Stimulated activated CD8-positive, alpha-beta memory T cell treated with anti-CD3 and anti-CD28 coated beads, Interleukin-15, amount 100 ng/mL, for 24 hours (primary cell): ENCODE measurements at regions not wholly inside any gene's neighbourhood (a gene's known extent, or its start where the extent isn't known, plus 50 kb on each side); places are given as distances from the start of the nearest gene placed in this dataset.

Experiments
- DNase-seq: peaks from one replicate; pipeline ENCODE4 v3.0.0-alpha.2; 2020; ENCODE audit warnings: low read depth

DNA sequence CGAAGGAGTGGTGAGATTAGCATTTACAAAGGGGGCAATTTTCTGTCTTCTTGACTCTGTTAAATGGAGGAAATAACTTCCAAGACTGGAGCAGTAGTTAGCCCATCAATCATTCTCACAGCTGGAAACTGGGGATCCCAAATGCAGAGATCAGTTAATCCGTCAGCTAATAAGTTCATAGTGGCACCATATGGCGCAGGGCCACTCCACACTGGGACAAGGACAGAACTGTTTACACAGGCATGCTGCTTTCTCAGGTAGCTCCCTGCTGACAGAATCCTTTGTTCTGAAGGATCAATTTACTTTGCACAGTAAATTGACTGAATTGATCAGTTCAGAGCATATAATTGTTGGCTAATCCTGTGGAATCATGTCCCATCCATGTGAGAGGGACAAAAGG, 395.7 kb downstream of the TMEM161B start:
- no peak for DNase-seq

DNA sequence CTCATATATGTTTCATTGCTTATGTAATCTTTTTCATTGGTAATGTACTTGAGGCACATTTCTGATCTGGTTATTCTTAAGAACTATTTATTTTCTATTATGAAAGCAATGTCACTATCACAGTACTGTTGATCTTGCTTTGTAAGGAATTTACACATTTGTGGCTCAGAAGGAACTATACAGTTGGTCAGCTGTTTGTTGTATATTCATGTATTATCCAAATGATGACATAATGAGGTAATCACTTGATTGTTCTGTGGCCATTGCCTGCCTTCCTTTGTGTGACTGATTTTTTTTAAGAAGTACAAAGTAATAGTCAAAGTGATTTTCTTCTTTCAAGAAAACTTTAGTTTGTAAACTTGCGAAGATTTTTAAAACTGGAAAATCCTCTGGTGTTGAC, 399.9 kb downstream of the TMEM161B start:
- no peak for DNase-seq

DNA sequence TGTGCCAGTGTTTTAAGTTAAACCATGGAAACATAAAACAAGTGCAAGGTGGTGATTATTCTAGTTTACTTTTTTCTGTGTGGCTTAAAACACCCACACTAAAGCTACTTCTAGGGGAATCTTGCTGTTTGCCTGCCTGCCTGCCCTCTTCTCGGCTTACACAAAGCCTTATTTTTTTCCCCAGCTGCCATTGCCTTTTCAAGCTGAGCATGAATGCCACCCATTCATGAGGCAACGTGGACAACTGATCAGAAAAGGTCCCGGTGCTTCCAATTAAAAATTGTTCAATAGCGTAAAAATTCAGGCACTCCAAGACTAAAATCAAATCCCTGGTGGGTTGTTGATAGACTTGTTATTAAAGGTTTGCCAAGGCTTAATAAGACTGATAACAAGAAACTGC, 401.4 kb downstream of the TMEM161B start:
- DNase-seq = no peak

DNA sequence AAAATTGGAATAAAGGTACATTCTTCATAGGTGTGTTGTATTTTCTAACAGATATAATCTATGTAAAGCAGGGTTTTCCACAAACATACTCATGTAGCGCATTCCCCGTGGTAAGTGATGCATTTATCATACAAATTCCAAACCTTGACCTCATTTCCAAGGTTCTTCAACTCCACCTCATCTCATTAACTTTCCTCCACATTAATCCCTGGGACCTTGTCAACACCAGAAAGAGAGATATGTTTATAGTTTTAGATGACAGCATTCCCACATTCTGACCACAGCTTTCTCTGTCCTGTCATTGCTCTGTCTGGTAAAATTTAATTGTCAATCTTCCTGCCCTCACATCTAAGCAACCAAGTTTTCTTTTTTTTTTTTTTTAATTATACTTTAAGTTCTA, 415.1 kb downstream of the TMEM161B start:
- DNase-seq = no peak

GRCh38 chr5:87851603-87852002, 417.0 kb downstream of the TMEM161B start:
- DNase-seq = no peak

GRCh38 chr5:87850843-87851242, 417.8 kb downstream of the TMEM161B start:
- DNase-seq = no peak

DNA sequence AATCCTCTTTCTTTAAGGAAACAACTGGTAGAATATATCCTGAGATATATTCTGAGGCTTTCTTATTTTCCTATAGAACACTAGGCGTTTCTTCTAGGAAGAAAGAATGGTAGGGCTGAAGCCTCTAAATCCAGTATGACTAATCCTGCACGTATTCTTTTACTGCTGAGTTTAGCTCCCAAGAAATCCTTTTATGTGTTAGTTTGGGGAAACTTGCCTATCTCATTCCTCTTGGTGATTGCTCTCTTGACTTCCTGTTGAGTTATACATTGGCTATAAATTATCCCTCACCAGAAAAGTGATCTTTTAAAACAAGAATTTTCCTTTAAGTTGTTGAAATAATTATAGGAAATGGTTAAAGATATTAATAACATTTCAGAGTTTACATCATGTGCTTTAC, 422.9 kb downstream of the TMEM161B start:
- DNase-seq = no peak

DNA sequence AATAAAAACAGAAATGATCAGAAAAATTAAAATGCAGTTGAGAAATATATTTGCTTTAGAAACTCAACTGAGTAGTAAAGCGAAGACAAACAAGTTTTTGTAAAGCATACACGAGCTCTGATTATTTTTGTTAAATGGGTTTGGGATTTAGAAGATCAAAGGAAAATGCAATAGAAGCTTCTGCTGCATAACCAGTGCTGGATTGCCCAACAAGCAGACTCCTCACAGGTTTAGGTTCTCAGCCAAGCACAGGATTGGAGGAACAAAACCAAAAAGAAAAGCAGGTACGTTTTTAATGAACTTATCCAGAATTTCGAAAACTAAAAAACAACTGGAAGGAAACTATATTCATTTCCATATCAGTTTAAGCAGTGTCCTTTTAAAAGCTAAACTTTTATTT, 423.8 kb downstream of the TMEM161B start:
- no peak for DNase-seq

DNA sequence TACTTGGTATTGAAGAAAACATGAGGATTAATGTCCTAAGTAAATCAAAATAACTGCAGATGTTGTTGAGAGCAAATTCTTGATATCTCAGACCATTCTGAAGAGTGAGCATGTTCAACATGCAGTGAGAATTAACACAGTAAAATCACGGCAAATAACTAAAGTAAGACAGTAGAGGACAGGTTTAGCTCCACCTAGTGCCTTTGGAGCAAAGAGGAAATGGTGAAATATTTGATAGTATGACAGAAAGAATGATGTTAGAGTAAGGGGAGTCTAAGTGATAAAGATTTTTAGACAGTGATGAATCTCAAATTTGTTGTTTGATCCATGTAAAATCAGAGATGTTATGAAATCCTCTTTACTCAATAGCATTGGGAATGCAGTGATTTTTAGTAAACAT, 424.2 kb downstream of the TMEM161B start:
- DNase-seq = no peak

GRCh38 chr5:87836696-87837095, 424.0 kb upstream of the CCNH start:
- no peak for DNase-seq

DNA sequence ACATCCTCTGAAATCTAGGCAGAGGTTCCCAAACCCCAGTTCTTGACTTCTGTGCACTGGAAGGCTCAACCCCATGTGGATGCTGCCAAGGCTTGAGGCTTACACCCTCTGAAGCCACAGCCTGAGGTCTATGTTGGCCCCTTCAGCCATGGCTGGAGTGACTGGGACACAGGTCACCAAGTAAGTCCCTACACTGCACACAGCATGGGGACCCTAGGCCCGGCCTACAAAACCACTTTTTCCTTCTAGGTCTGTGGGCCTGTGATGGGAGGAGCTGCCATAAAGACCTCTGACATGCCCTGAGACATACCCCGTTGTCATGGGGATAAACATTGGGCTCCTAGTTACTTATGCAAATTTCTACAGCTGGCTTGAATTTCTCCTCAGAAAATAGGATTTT, 418.8 kb upstream of the CCNH start:
- no peak for DNase-seq

GRCh38 chr5:87829217-87829551, 416.5 kb upstream of the CCNH start:
- DNase-seq = no peak

GRCh38 chr5:87828545-87829216, 416.0 kb upstream of the CCNH start:
- no peak for DNase-seq

GRCh38 chr5:87827539-87827938, 414.8 kb upstream of the CCNH start:
- no peak for DNase-seq

DNA sequence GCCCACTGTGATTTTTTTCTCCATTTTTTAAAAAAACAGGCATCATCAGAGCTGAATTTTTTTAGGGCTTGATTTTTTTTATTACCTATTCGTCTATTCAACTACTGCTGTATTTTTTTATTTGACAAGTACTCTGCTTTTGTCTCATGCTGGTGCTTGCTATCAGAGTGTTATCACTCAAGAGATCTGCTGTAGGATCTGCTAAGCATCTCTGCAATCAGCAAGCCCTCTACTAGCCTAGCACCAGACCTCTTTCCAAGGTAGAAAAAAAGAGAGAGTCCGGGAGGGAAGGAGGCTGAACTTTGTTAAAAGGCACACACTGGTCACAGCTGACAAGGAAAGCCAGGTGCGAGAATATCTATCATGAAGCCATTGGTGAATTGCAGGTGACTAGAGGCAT, 413.8 kb upstream of the CCNH start:
- no peak for DNase-seq

- DNase-seq = no peak
Measured at GRCh38 chr5:87825583-87825982, 412.9 kb upstream of the CCNH start.

DNA sequence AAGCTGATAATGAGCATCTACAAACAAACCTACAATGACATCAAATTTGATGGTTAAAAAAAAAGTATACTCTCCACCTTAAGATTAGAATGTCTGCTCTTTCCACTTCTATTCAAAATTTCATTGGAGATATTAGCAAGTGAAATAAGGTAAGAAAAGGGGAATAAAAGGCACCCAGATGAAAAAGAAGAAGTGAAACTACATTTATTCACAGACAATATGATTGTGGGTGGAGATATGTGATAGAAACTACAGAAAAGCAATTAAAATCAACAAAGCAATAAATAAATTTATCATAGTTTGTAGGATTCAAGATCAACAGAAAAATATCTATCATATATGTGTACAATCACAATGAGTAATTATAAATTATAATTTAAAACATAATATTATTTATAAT, 395.1 kb upstream of the CCNH start:
- DNase-seq = no peak

GRCh38 chr5:87803352-87803751, 390.6 kb upstream of the CCNH start:
- DNase-seq = no peak

DNA sequence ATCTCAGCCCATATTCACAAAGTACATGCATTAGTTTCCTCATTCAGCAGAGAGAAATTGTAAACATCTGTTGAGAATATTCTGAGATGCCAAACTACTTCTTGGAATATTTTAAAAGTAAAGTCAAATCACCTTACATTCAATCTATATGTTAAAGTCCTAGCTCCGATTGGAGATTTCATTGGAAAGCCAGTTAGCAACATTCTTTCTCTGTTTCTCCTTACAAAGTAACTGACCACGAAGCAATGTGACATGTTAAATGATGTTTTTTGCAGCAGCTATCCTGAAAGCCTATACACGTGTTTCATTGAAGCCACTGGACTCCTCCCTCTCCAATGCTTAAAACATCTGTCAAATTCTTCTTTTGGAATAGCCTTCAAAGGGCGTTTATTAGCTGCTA, 379.1 kb upstream of the CCNH start:
- DNase-seq = no peak

DNA sequence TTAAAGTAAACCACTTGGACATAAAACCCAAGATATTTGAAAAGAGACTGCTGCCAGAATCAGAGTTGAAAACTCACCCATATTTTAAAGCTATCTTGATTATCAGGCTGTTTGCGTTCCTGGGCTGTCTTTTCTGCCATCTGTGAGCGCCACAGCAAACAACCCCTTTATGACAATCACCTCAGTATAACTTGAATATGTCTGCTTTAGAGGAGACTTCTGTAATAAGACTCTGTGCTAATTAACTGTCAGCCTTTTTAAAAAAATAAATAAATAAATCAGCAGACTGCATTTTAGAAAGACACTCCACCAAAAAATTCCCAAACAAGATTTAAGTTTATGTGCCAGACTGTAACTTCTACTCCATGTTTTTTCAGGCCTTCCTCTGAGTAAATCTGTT, 375.7 kb upstream of the CCNH start:
- DNase-seq = no peak

GRCh38 chr5:87787625-87788256, 375.0 kb upstream of the CCNH start:
- DNase-seq = no peak

DNA sequence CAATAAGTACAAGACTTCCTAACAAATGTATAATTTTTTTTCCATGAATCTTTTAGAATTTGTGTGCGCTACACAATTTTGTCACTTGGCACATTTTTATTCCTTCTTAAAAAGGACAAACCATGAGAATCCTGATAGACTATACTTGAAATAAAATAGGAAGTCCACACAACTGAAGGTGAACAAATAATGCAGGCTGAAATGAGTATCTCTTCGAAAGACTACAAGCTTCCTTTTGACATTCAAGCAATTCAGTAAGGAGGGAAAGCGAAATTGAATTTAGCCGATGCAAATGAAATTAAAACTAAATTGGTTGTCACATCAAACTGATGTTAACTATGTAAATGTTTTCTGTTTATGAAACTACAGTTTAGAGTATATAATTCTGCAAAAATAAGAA, 374.4 kb upstream of the CCNH start:
- DNase-seq = no peak

DNA sequence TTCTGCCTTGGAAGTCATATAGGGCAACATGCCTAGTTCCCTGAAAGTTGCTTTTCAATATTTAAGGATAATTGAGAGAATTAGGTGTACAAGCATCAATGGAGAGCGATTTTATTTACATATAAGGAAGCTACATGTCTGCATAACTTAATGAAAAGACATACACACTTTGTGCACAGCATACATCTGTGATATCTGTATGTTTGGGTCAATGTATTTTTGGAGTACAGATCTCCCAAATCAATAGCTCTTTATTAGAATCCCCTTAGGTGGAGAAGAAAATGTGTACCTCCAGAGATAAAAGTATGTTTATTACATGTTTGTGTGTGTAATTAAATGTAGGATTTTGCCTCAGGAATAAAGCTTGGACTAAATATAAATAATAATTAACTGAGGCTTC, 373.7 kb upstream of the CCNH start:
- DNase-seq = no peak

GRCh38 chr5:87785554-87786335, 373.0 kb upstream of the CCNH start:
- no peak for DNase-seq
